HepG2 (cell line): ENCODE measurements at regions not wholly inside any gene's neighbourhood (a gene's known extent, or its start where the extent isn't known, plus 50 kb on each side); places are given as distances from the start of the nearest gene placed in this dataset.

ENCODE experiments used
- ATAC-seq: fragments of 200-7000 bp; cut with Tn5 transposase; 3 replicates; pipeline ENCODE4 v1.9.1; 2020; ENCODE audit warnings: mild to moderate bottlenecking, moderate library complexity
- BruUV-seq: library from RNA; stranded (reverse); fragments of 400-500 nt; replicated peaks from 2 replicates; lab custom pipeline; 2021; lab: Mats Ljungman, UMichigan
- CTCF ChIA-PET: fragments of 300-600 bp; formaldehyde crosslinking; extraction: SDS; loops from one replicate; lab custom pipeline; 2021; ENCODE audit warnings: low total read pairs, inconsistent platforms, low intra/inter-chr PET ratio; lab: Yijun Ruan, JAX
- POLR2A ChIA-PET: fragments of 350-600 bp; sonication (Branson Sonifier 250); formaldehyde crosslinking; loops from one replicate; lab custom pipeline; 2020; ENCODE audit warnings: antibody characterized with exemption, inconsistent platforms; lab: Yijun Ruan, JAX
- DNase-seq: peaks from one replicate; pipeline ENCODE4 v3.0.0-alpha.2; 2015; ENCODE audit warnings: low spot score
- FAIRE-seq: peaks from 3 replicates; lab custom pipeline; 2011; peaks lifted over from hg19 to GRCh38; lab: Jason Lieb, UNC
- H2AFZ ChIP-seq: one replicate; pipeline ENCODE4 v1.6.1; 2011; ENCODE audit warnings: low read length, inconsistent platforms
- H3K27ac ChIP-seq: fragments of 300-600 bp; 3 replicates; pipeline ENCODE4 v1.8.0; 2011; ENCODE audit warnings: mixed run types, mild to moderate bottlenecking, mixed read lengths, low read length, inconsistent platforms; ENCODE audit not compliant: insufficient read depth; ENCODE audit errors: extremely low read length
- H3K27me3 ChIP-seq, 2 experiments: fragments of 200-600 bp in 1 of 2; 2 replicates in 1 of 2; 3 replicates in 1 of 2; pipeline versions ENCODE4 v1.6.0 to v1.8.0; 2011; ENCODE audit warnings: low read length in 2 of 2, mild to moderate bottlenecking in 2 of 2, moderate library complexity in 2 of 2, inconsistent platforms in 1 of 2; ENCODE audit not compliant: insufficient read depth in 2 of 2, control insufficient read depth in 1 of 2
- H3K36me3 ChIP-seq, 2 experiments: fragments of 200-600 bp in 1 of 2; replicated peaks in 1 of 2; 2 replicates in 1 of 2; 3 replicates in 1 of 2; pipeline versions ENCODE4 v1.5.1 to v1.8.0; 2011; ENCODE audit warnings: low read length in 2 of 2, inconsistent platforms in 1 of 2; ENCODE audit not compliant: insufficient read depth in 2 of 2, control insufficient read depth in 1 of 2
- H3K4me1 ChIP-seq: 2 replicates; pipeline ENCODE4 v1.5.1; 2012; ENCODE audit warnings: low read length, inconsistent platforms; ENCODE audit not compliant: insufficient read depth
- H3K4me2 ChIP-seq: 2 replicates; pipeline ENCODE4 v1.6.0; 2011; ENCODE audit warnings: low read depth, low read length, inconsistent platforms
- H3K4me3 ChIP-seq, 3 experiments: fragments of 200-600 bp in 1 of 3; sonication (generic), shearing (Covaris generic) in 1 of 3; replicated peaks in 1 of 3; 2 replicates each; pipeline ENCODE4 v1.5.1; 2011 to 2016; ENCODE audit warnings: low read length in 3 of 3, inconsistent platforms in 2 of 3, low read depth in 2 of 3, mild to moderate bottlenecking in 2 of 3, control low read depth in 1 of 3, mixed read lengths in 1 of 3; ENCODE audit not compliant: insufficient read depth in 1 of 3
- H3K79me2 ChIP-seq: one replicate; pipeline ENCODE4 v1.6.1; 2011; ENCODE audit warnings: low read length, inconsistent platforms; ENCODE audit not compliant: insufficient read depth
- H3K9ac ChIP-seq: 2 replicates; pipeline ENCODE4 v1.6.0; 2011; ENCODE audit warnings: mild to moderate bottlenecking, low read depth, low read length, inconsistent platforms; ENCODE audit not compliant: insufficient read depth
- H3K9me3 ChIP-seq: 2 replicates; pipeline ENCODE4 v1.5.1; 2012; ENCODE audit warnings: mild to moderate bottlenecking, low read length
- H4K20me1 ChIP-seq: 2 replicates; pipeline ENCODE4 v1.6.0; 2011; ENCODE audit warnings: inconsistent platforms, mild to moderate bottlenecking, low read length, moderate library complexity; ENCODE audit not compliant: insufficient read depth
- ELF3 ChIP-seq: IDR thresholded peaks from 2 replicates; pipeline ENCODE4 v1.6.1; 2016; ENCODE audit warnings: missing genetic modification reagents, missing compliant biosample characterization
- ELF4 ChIP-seq: sonication (generic); formaldehyde crosslinking; IDR thresholded peaks from 2 replicates; pipeline ENCODE4 v1.5.0; 2020; ENCODE audit warnings: missing genetic modification reagents, mild to moderate bottlenecking, moderate library complexity, borderline replicate concordance
- FOXK2 ChIP-seq: fragments of 450-650 bp; IDR thresholded peaks from 2 replicates; pipeline ENCODE4 v1.6.1; 2016
- HDAC1 ChIP-seq: sonication (generic); formaldehyde crosslinking; IDR thresholded peaks from 2 replicates; pipeline ENCODE4 v1.5.1; 2020; ENCODE audit warnings: mild to moderate bottlenecking, missing genetic modification reagents
- SNAI1 ChIP-seq: sonication (generic); formaldehyde crosslinking; IDR thresholded peaks from 2 replicates; pipeline ENCODE4 v1.5.0; 2020; ENCODE audit warnings: mild to moderate bottlenecking, missing genetic modification reagents, borderline replicate concordance
- SSRP1 ChIP-seq: IDR thresholded peaks from 2 replicates; pipeline ENCODE4 v1.6.1; 2016; ENCODE audit warnings: control low read depth
- ZNF232 ChIP-seq: sonication (generic); formaldehyde crosslinking; IDR thresholded peaks from 2 replicates; pipeline ENCODE4 v1.4.0; 2020; ENCODE audit warnings: missing genetic modification reagents, borderline replicate concordance
- ZNF512 ChIP-seq: sonication (generic); formaldehyde crosslinking; IDR thresholded peaks from 2 replicates; pipeline ENCODE4 v1.4.0; 2020; ENCODE audit warnings: mild to moderate bottlenecking, missing genetic modification reagents
- ZNF569 ChIP-seq: sonication (generic); formaldehyde crosslinking; IDR thresholded peaks from 2 replicates; pipeline ENCODE4 v1.5.0; 2020; ENCODE audit warnings: mild to moderate bottlenecking, missing genetic modification reagents, moderate library complexity, borderline replicate concordance
- ZNF780A ChIP-seq: sonication (generic); formaldehyde crosslinking; IDR thresholded peaks from 2 replicates; pipeline ENCODE4 v1.8.0; 2022; ENCODE audit warnings: mild to moderate bottlenecking, missing genetic modification reagents, moderate library complexity
- ZSCAN31 ChIP-seq: sonication (generic); formaldehyde crosslinking; IDR thresholded peaks from 2 replicates; pipeline ENCODE4 v1.5.0; 2020; ENCODE audit warnings: low read depth, mild to moderate bottlenecking, missing genetic modification reagents
- WGBS: methylation state at CpG from one replicate; pipeline ENCODE4 v1.1.6; 2017; ENCODE audit warnings: low lambda C conversion rate; 5-methylcytosine and 5-hydroxymethylcytosine counted together
- in situ Hi-C: cut with HindIII; loops from 2 replicates; pipeline ENCODE4 v1.10.0; 2017; ENCODE audit warnings: low pct_unique_long_range_greater_than_20kb; ENCODE audit not compliant: extremely low pct_ligation_motif_present
- intact Hi-C: fragments of 100-400 bp; cut with micrococcal nuclease; formaldehyde crosslinking; loops from one replicate; pipeline ENCODE4 v1.10.0; 2022; ENCODE audit not compliant: unreplicated experiment

DNA sequence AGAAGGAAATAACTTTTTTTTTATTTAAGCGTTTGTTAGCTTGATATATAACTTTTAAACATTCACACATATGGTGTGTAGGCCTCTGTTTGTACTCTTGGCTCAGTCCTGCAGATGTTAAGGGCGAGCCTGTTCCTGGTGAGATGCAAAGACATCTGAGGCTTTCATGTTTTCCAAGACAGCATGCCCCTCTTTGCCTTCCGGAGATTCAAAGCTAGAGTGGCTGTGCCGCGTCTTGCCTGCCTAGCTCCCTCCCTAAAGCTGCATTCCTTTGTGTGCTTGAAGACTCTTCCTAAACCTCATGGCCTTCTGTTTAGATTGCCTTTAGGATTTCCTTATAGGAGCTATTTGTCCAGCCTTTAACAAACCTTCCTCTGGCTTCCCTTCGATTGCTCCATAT is 67.1 kb downstream of the MID1IP1 start:
- FAIRE-seq: no peak
- no peak overlapping the region for H3K4me2 ChIP-seq
- CTCF ChIA-PET: no interaction called here
- H4K20me1 ChIP-seq: no peaks in the 10 kb centered on the region
- DNase-seq: no peak
- no peaks in the 10 kb centered on the region for H3K79me2 ChIP-seq
- H3K27me3 ChIP-seq: no peaks in the 10 kb centered on the region; a peak in 1 of 5 replicates
- ATAC-seq: no peak
- WGBS: 91% methylated on average over 3 of the region's 6 CpGs
- TF ChIP-seq ZSCAN31 (CRISPR knock-in tag) (no peak), HDAC1 (CRISPR knock-in tag) (no peak), ZNF780A (CRISPR knock-in tag) (no peak), ZNF512 (CRISPR knock-in tag) (no peak), SSRP1 (no peak), SNAI1 (CRISPR knock-in tag) (no peak), ELF4 (no peak), ZNF232 (CRISPR knock-in tag) (no peak), ELF3 (no peak), ZNF569 (CRISPR knock-in tag) (no peak), FOXK2 (no peak)
- H3K9me3 ChIP-seq: no peaks in the 10 kb centered on the region
- no peak overlapping the region for H3K27ac ChIP-seq
- BruUV-seq: no TSS peak
- no peak overlapping the region for H3K9ac ChIP-seq
- no peaks in the 10 kb centered on the region for H3K36me3 ChIP-seq
- intact Hi-C loops (no loop called here), in situ Hi-C loops (no loop called here)
- POLR2A ChIA-PET: no interaction called here
- no peak overlapping the region for H3K4me3 ChIP-seq
- H3K4me1 ChIP-seq: no peaks in the 10 kb centered on the region
- no peak overlapping the region for H2AFZ ChIP-seq
